PC-9 (cell line): ENCODE measurements at regions not wholly inside any gene's neighbourhood (a gene's known extent, or its start where the extent isn't known, plus 50 kb on each side); places are given as distances from the start of the nearest gene placed in this dataset.
A peak's percentile ranks its signal among the peaks of the same experiment; 100 is the strongest.
"Not testable (repeated sequence)": the region's sequence is repeated elsewhere in the genome, so short reads cannot be mapped to it uniquely, and the experiment has no call there.

Experiments
- BruUV-seq: library from RNA; stranded (reverse); fragments of 400-500 nt; replicated peaks from 2 replicates; lab custom pipeline; 2021; lab: Mats Ljungman, UMichigan
- CTCF ChIA-PET: fragments of 300-600 bp; sonication (Branson Sonifier 250); formaldehyde crosslinking; loops from one replicate; lab custom pipeline; 2022; ENCODE audit warnings: antibody characterized with exemption; lab: Charles Lee
- POLR2A ChIA-PET: fragments of 300-600 bp; sonication (Branson Sonifier 250); formaldehyde crosslinking; loops from one replicate; lab custom pipeline; 2022; ENCODE audit warnings: antibody characterized with exemption; ENCODE audit not compliant: unreplicated experiment; lab: Charles Lee
- DNase-seq, 2 experiments: peaks; one replicate each; pipeline versions ENCODE4 v3.0.0 to v3.0.0-alpha.2; 2015 to 2022; ENCODE audit warnings: mixed read lengths in 1 of 2
- H2AFZ ChIP-seq: fragments of 200-600 bp; sonication (generic); 2 replicates; pipeline ENCODE4 v1.8.1; 2017; ENCODE audit warnings: antibody characterized with exemption
- H3F3A ChIP-seq: fragments of 200-600 bp; sonication (generic); 2 replicates; pipeline ENCODE4 v1.8.1; 2017; ENCODE audit warnings: antibody characterized with exemption, mild to moderate bottlenecking, low read depth; ENCODE audit not compliant: insufficient read depth
- H3K27ac ChIP-seq: fragments of 200-600 bp; sonication (generic); 2 replicates; pipeline ENCODE4 v1.6.1; 2016; ENCODE audit warnings: mixed run types
- H3K27me3 ChIP-seq: fragments of 200-600 bp; sonication (generic); 2 replicates; pipeline ENCODE4 v1.6.1; 2016; ENCODE audit warnings: low read depth, mixed run types; ENCODE audit not compliant: insufficient read depth
- H3K36me3 ChIP-seq: fragments of 200-600 bp; sonication (generic); 2 replicates; pipeline ENCODE4 v1.6.1; 2016; ENCODE audit warnings: low read depth, mixed run types
- H3K4me1 ChIP-seq: fragments of 200-600 bp; sonication (generic); replicated peaks from 2 replicates; pipeline ENCODE4 v1.6.1; 2016; ENCODE audit warnings: mixed run types; ENCODE audit not compliant: insufficient read depth
- H3K4me2 ChIP-seq: fragments of 200-600 bp; sonication (generic); 2 replicates; pipeline ENCODE4 v1.6.1; 2017; ENCODE audit warnings: mixed run types
- H3K4me3 ChIP-seq: fragments of 200-600 bp; sonication (generic); 2 replicates; pipeline ENCODE4 v1.6.1; 2016; ENCODE audit warnings: mixed run types
- H3K79me2 ChIP-seq: fragments of 200-600 bp; sonication (generic); 2 replicates; pipeline ENCODE4 v1.6.1; 2017; ENCODE audit warnings: low read depth, mixed run types
- H3K9me2 ChIP-seq: fragments of 200-600 bp; sonication (generic); 2 replicates; pipeline ENCODE4 v1.8.1; 2017; ENCODE audit warnings: mild to moderate bottlenecking; ENCODE audit not compliant: insufficient read depth
- H3K9me3 ChIP-seq: fragments of 200-600 bp; sonication (generic); 2 replicates; pipeline ENCODE4 v1.8.1; 2016; ENCODE audit warnings: low read depth; ENCODE audit not compliant: insufficient read depth
- H4K20me1 ChIP-seq: fragments of 200-600 bp; sonication (generic); 2 replicates; pipeline ENCODE4 v1.8.1; 2017; ENCODE audit not compliant: insufficient read depth
- CTCF ChIP-seq: fragments of 200-600 bp; sonication (generic); conservative IDR thresholded peaks from 2 replicates; pipeline ENCODE4 v1.6.1; 2017; ENCODE audit warnings: mixed run types, antibody characterized with exemption, mild to moderate bottlenecking, moderate library complexity
- EZH2 ChIP-seq: fragments of 200-600 bp; sonication (generic); IDR thresholded peaks from 2 replicates; pipeline ENCODE4 v1.8.0; 2017; ENCODE audit warnings: antibody characterized with exemption, low read depth
- intact Hi-C: fragments of 100-400 bp; cut with micrococcal nuclease; formaldehyde crosslinking; loops from one replicate; pipeline ENCODE4 v1.10.0; 2022; ENCODE audit not compliant: unreplicated experiment

- Histone ChIP-seq H3K27ac (no peak overlapping the region), H3K36me3 (no peaks in the 10 kb centered on the region), H3K4me2 (no peak overlapping the region), H3K9me3 (no peaks in the 10 kb centered on the region), H3K79me2 (no peaks in the 10 kb centered on the region), H3K4me3 (no peak overlapping the region), H2AFZ (no peak overlapping the region), H4K20me1 (no peaks in the 10 kb centered on the region), H3K27me3 (no peaks in the 10 kb centered on the region), H3F3A (no peaks in the 10 kb centered on the region), H3K9me2 (no peaks in the 10 kb centered on the region), H3K4me1 (no peaks in the 10 kb centered on the region)
- DNase-seq, result no peak
- ChIA-PET CTCF (no interaction called here), POLR2A (no interaction called here)
- intact Hi-C loops, result loop anchor here (10.0 kb wide), 2 partner anchors 311 to 391 kb away; no protein-coding TSS in a partner anchor
- BruUV-seq, result no TSS peak
- no peak for TF ChIP-seq EZH2
- TF ChIP-seq CTCF, result no peak
Measured at GRCh38 chrX:106484233-106484632, 127.5 kb upstream of the RADX start.

DNA sequence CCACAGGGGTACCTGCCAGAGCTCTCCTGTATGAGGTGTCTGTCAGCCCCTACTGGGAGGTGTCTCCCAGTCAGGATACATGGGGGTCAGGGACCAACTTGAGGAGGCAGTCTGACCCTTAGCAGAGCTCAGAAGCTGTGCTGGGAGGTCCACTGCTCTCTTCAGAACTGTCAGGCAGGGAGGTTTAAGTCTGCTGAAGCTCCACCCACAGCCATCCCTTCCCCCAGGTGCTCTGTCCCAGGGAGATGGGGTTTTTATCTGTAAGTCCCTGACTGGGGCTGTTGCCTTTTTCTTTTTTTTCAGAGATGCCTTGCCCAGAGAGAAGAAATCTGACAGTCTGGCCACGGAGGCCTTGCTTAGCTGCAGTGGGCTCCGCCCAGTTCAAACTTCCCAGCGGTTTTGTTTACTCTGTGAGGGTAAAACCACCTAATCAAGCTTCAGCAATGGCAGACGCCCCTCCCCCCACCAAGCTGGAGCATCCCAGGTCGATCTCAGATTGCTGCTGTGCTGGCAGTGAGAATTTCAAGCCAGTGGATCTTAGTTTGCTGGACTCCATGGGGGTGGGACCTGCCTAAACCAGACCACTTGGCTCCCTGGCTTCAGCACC is 118.5 kb upstream of the RADX start:
- H3K4me1 ChIP-seq, H3F3A ChIP-seq, intact Hi-C loops, H3K4me2 ChIP-seq, H3K9me2 ChIP-seq, H3K27ac ChIP-seq, H3K79me2 ChIP-seq, H3K36me3 ChIP-seq, BruUV-seq, CTCF ChIA-PET, H3K4me3 ChIP-seq, H3K27me3 ChIP-seq, H3K9me3 ChIP-seq, H2AFZ ChIP-seq, POLR2A ChIA-PET, H4K20me1 ChIP-seq: not testable (repeated sequence)
- DNase-seq, result peak in 1 of 2 experiments; percentile 4

GRCh38 chrX:106499473-106499872 is 112.3 kb upstream of the RADX start:
- Histone ChIP-seq H3K27me3 (no peaks in the 10 kb centered on the region), H4K20me1 (no peaks in the 10 kb centered on the region), H3F3A (no peaks in the 10 kb centered on the region), H3K79me2 (no peaks in the 10 kb centered on the region), H3K9me2 (no peaks in the 10 kb centered on the region), H3K27ac (no peak overlapping the region), H3K4me3 (no peak overlapping the region), H3K4me2 (no peak overlapping the region), H3K36me3 (no peaks in the 10 kb centered on the region), H2AFZ (no peak overlapping the region), H3K4me1 (no peaks in the 10 kb centered on the region), H3K9me3 (no peaks in the 10 kb centered on the region)
- intact Hi-C loops, result no loop called here
- no TSS peak for BruUV-seq
- ChIA-PET POLR2A (interaction anchor here (0.7 kb wide), 1 partner anchor 8 kb away, joined by 4 read pairs; no protein-coding TSS in a partner anchor), CTCF (no interaction called here)
- no peak for DNase-seq
- TF ChIP-seq CTCF (no peak), EZH2 (no peak)
